ENCODE measurements at regions not wholly inside any gene's neighbourhood (a gene's known extent, or its start where the extent isn't known, plus 50 kb on each side); places are given as distances from the start of the nearest gene placed in this dataset.

GRCh38 chr1:207234690-207235089 is 86.8 kb upstream of the CD55 start:
- H3K36me3 ChIP-seq (ENCODE audit: control insufficient read depth, insufficient read depth, low read length): no peaks in the 10 kb centered on the region
- no peaks in the 10 kb centered on the region for H3K9me3 ChIP-seq (ENCODE audit: control insufficient read depth, insufficient read depth, low read depth, low read length)
- no peak overlapping the region for H3K27ac ChIP-seq (ENCODE audit: low read length)
- intact Hi-C loops (cut with micrococcal nuclease; ENCODE audit: unreplicated experiment) (no loop called here), in situ Hi-C loops (cut with HindIII; ENCODE audit: low pct_unique_long_range_greater_than_20kb, low sequenced_read_pairs) (no loop called here)
- H3K27me3 ChIP-seq (ENCODE audit: control insufficient read depth, insufficient read depth, low read length): no peaks in the 10 kb centered on the region
- no TSS peak for BruUV-seq (replicated peaks)
- ATAC-seq: no peak
- TF ChIP-seq, protein P1, sequence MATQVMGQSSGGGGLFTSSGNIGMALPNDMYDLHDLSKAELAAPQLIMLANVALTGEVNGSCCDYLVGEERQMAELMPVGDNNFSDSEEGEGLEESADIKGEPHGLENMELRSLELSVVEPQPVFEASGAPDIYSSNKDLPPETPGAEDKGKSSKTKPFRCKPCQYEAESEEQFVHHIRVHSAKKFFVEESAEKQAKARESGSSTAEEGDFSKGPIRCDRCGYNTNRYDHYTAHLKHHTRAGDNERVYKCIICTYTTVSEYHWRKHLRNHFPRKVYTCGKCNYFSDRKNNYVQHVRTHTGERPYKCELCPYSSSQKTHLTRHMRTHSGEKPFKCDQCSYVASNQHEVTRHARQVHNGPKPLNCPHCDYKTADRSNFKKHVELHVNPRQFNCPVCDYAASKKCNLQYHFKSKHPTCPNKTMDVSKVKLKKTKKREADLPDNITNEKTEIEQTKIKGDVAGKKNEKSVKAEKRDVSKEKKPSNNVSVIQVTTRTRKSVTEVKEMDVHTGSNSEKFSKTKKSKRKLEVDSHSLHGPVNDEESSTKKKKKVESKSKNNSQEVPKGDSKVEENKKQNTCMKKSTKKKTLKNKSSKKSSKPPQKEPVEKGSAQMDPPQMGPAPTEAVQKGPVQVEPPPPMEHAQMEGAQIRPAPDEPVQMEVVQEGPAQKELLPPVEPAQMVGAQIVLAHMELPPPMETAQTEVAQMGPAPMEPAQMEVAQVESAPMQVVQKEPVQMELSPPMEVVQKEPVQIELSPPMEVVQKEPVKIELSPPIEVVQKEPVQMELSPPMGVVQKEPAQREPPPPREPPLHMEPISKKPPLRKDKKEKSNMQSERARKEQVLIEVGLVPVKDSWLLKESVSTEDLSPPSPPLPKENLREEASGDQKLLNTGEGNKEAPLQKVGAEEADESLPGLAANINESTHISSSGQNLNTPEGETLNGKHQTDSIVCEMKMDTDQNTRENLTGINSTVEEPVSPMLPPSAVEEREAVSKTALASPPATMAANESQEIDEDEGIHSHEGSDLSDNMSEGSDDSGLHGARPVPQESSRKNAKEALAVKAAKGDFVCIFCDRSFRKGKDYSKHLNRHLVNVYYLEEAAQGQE (IDR thresholded peaks at IDR 0.05; ENCODE audit: insufficient read depth in 1 of 2, low read depth in 2 of 2, low read length in 1 of 2): no peak
- TF ChIP-seq, protein P2, sequence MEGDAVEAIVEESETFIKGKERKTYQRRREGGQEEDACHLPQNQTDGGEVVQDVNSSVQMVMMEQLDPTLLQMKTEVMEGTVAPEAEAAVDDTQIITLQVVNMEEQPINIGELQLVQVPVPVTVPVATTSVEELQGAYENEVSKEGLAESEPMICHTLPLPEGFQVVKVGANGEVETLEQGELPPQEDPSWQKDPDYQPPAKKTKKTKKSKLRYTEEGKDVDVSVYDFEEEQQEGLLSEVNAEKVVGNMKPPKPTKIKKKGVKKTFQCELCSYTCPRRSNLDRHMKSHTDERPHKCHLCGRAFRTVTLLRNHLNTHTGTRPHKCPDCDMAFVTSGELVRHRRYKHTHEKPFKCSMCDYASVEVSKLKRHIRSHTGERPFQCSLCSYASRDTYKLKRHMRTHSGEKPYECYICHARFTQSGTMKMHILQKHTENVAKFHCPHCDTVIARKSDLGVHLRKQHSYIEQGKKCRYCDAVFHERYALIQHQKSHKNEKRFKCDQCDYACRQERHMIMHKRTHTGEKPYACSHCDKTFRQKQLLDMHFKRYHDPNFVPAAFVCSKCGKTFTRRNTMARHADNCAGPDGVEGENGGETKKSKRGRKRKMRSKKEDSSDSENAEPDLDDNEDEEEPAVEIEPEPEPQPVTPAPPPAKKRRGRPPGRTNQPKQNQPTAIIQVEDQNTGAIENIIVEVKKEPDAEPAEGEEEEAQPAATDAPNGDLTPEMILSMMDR (IDR thresholded peaks at IDR 0.05): no peak
- TF ChIP-seq SIN3A (IDR thresholded peaks at IDR 0.05; ENCODE audit: borderline replicate concordance, insufficient read depth, low read depth, low read length) (no peak), TCF7L2 (IDR thresholded peaks at IDR 0.05; ENCODE audit: low read depth, low read length) (no peak), POLR2AphosphoS5 (IDR thresholded peaks at IDR 0.05; ENCODE audit: low read depth, low read length) (no peak)
- H3K4me3 ChIP-seq (ENCODE audit: low read depth in 2 of 2, low read length in 2 of 2): no peak overlapping the region
- POLR2A ChIA-PET: no interaction called here
- H3K4me1 ChIP-seq (ENCODE audit: control insufficient read depth, insufficient read depth, low read length): no peaks in the 10 kb centered on the region; the same call in 1 of the 2 replicates
- CTCF ChIA-PET: no interaction called here
- DNase-seq (ENCODE audit: low read depth, low spot score): no peak

DNA sequence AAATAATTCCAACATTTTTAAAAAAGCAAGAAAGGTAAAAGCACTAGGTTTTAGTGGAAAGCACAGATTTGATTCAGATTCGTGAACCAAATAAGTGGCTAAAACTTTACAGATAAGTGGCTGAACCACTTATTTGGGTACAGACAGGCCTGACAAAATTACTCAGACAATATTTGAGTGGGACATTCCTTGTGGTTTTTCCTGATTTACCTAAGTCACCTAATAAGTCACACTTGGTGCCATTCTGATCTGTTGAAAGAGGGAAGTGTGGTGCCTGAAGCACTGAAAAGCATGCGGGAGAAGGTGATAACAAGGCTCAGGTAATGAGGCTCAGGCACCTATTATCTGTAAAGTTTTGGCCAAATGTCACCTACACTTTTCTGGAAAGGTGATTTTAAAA is 81.6 kb upstream of the CD55 start:
- H3K4me1 ChIP-seq (ENCODE audit: control insufficient read depth, insufficient read depth, low read length): peaks cover 4% of the 10 kb centered on the region
- in situ Hi-C loops (cut with HindIII; ENCODE audit: low pct_unique_long_range_greater_than_20kb, low sequenced_read_pairs): no loop called here

More for the DNA sequence above, 81.6 kb upstream of the CD55 start:
- no TSS peak for BruUV-seq (replicated peaks)
- no peaks in the 10 kb centered on the region for H3K27me3 ChIP-seq (ENCODE audit: control insufficient read depth, insufficient read depth, low read length)
- ChIA-PET POLR2A (no interaction called here), CTCF (no interaction called here)
- TF ChIP-seq SIN3A (IDR thresholded peaks at IDR 0.05; ENCODE audit: borderline replicate concordance, insufficient read depth, low read depth, low read length) (no peak), POLR2AphosphoS5 (IDR thresholded peaks at IDR 0.05; ENCODE audit: low read depth, low read length) (no peak), TCF7L2 (IDR thresholded peaks at IDR 0.05; ENCODE audit: low read depth, low read length) (no peak)
- TF ChIP-seq, protein P2 (IDR thresholded peaks at IDR 0.05): no peak
- TF ChIP-seq, protein P1 (IDR thresholded peaks at IDR 0.05; ENCODE audit: insufficient read depth in 1 of 2, low read depth in 2 of 2, low read length in 1 of 2): no peak
- no peaks in the 10 kb centered on the region for H3K36me3 ChIP-seq (ENCODE audit: control insufficient read depth, insufficient read depth, low read length)
- intact Hi-C loops (cut with micrococcal nuclease; ENCODE audit: unreplicated experiment): no loop called here
- H3K27ac ChIP-seq (ENCODE audit: low read length): peak overlapping the region; percentile 48; the same call in 1 of the 2 replicates
- ATAC-seq (0 out of 2 replicates have a peak, but pooled peaks have one; percentile 34), DNase-seq (ENCODE audit: low read depth, low spot score) (no peak)
- no peak overlapping the region for H3K4me3 ChIP-seq (ENCODE audit: low read depth in 2 of 2, low read length in 2 of 2)
- no peaks in the 10 kb centered on the region for H3K9me3 ChIP-seq (ENCODE audit: control insufficient read depth, insufficient read depth, low read depth, low read length)

All from Panc1 (cell line).